ENCODE measurements at regions not wholly inside any gene's neighbourhood (a gene's known extent, or its start where the extent isn't known, plus 50 kb on each side); places are given as distances from the start of the nearest gene placed in this dataset.

GRCh38 chr10:117933036-117933435, 113.7 kb downstream of the RAB11FIP2 start:
- TF ChIP-seq RARB (CRISPR knock-in tag; IDR thresholded peaks at IDR 0.05) (no peak), POLR2A (IDR thresholded peaks at IDR 0.05; ENCODE audit: low read length) (no peak), ELK1 (IDR thresholded peaks at IDR 0.05; ENCODE audit: low read depth, low read length) (no peak), CTCF (IDR thresholded peaks at IDR 0.05) (no peak), MAFK (IDR thresholded peaks at IDR 0.05; ENCODE audit: partially characterized antibody) (no peak), ZFP36 (IDR thresholded peaks at IDR 0.05; ENCODE audit: borderline replicate concordance, partially characterized antibody) (no peak), FOSL2 (IDR thresholded peaks at IDR 0.05) (no peak), FOSL2 (CRISPR knock-in tag; IDR thresholded peaks at IDR 0.05) (no peak), RFX5 (IDR thresholded peaks at IDR 0.05) (no peak), CBX2 (IDR thresholded peaks at IDR 0.05; ENCODE audit: borderline replicate concordance, low read depth) (no peak)

All from A549 (cell line).